SK-N-SH (cell line): ENCODE measurements at regions not wholly inside any gene's neighbourhood (a gene's known extent, or its start where the extent isn't known, plus 50 kb on each side); places are given as distances from the start of the nearest gene placed in this dataset.

Source experiments
- CTCF ChIA-PET: fragments of 300-600, 350-600 bp; formaldehyde crosslinking; extraction: SDS; loops from one replicate; lab custom pipeline; 2021; lab: Yijun Ruan, JAX
- POLR2A ChIA-PET: fragments of 350-600 bp; sonication (Branson Sonifier 250); formaldehyde crosslinking; extraction: SDS; loops from one replicate; lab custom pipeline; 2020; ENCODE audit warnings: antibody characterized with exemption, inconsistent platforms; lab: Yijun Ruan, JAX
- DNase-seq: peaks from one replicate; pipeline ENCODE4 v3.0.0; 2012
- H2AFZ ChIP-seq: fragments of 200-600 bp; sonication (generic); 2 replicates; pipeline ENCODE4 v1.8.1; 2016; ENCODE audit warnings: antibody characterized with exemption, mild to moderate bottlenecking, low read depth
- H3F3A ChIP-seq: fragments of 200-600 bp; sonication (generic); replicated peaks from 2 replicates; pipeline ENCODE3; 2016; ENCODE audit warnings: antibody characterized with exemption, mild to moderate bottlenecking; ENCODE audit not compliant: insufficient read depth
- H3K27ac ChIP-seq, 2 experiments: fragments of 200-500 bp in 1 of 2; fragments of 200-600 bp in 1 of 2; sonication (Bioruptor generic) in 1 of 2; sonication (generic), shearing (Covaris generic) in 1 of 2; 2 replicates each; pipeline versions ENCODE4 v1.5.1 to v1.6.1; 2014 to 2016; ENCODE audit warnings: low read depth in 2 of 2, inconsistent platforms in 1 of 2, low read length in 1 of 2, mild to moderate bottlenecking in 1 of 2, mixed read lengths in 1 of 2
- H3K27me3 ChIP-seq: fragments of 200-600 bp; sonication (generic), shearing (Covaris generic); 2 replicates; pipeline ENCODE4 v1.6.1; 2016; ENCODE audit warnings: mixed run types; ENCODE audit not compliant: insufficient read depth
- H3K36me3 ChIP-seq, 2 experiments: fragments of 200-500 bp in 1 of 2; fragments of 200-600 bp in 1 of 2; sonication (Bioruptor generic) in 1 of 2; sonication (generic) in 1 of 2; replicated peaks in 1 of 2; 2 replicates each; pipeline versions ENCODE3 to v1.5.1; 2014 to 2016; ENCODE audit warnings: low read length in 1 of 2, mild to moderate bottlenecking in 1 of 2; ENCODE audit not compliant: insufficient read depth in 2 of 2, control insufficient read depth in 1 of 2
- H3K4me1 ChIP-seq, 2 experiments: fragments of 200-500 bp in 1 of 2; fragments of 200-600 bp in 1 of 2; sonication (Bioruptor generic) in 1 of 2; sonication (generic), shearing (Covaris generic) in 1 of 2; 2 replicates each; pipeline versions ENCODE4 v1.5.1 to v1.6.1; 2014 to 2016; ENCODE audit warnings: low read depth in 1 of 2, low read length in 1 of 2, mixed run types in 1 of 2; ENCODE audit not compliant: insufficient read depth in 2 of 2, control insufficient read depth in 1 of 2
- H3K4me2 ChIP-seq: fragments of 200-600 bp; sonication (generic), shearing (Covaris generic); 2 replicates; pipeline ENCODE4 v1.6.1; 2017; ENCODE audit warnings: mixed run types
- H3K4me3 ChIP-seq, 2 experiments: fragments of 200-500 bp in 1 of 2; fragments of 200-600 bp in 1 of 2; sonication (Bioruptor generic) in 1 of 2; sonication (generic), shearing (Covaris generic) in 1 of 2; 2 replicates each; pipeline versions ENCODE4 v1.5.1 to v1.8.1; 2014 to 2016; ENCODE audit warnings: low read depth in 2 of 2, inconsistent platforms in 1 of 2, low read length in 1 of 2, mild to moderate bottlenecking in 1 of 2, mixed read lengths in 1 of 2, moderate library complexity in 1 of 2
- H3K79me2 ChIP-seq: fragments of 200-600 bp; sonication (generic); 2 replicates; pipeline ENCODE4 v1.8.1; 2017; ENCODE audit warnings: mild to moderate bottlenecking; ENCODE audit not compliant: insufficient read depth
- H3K9ac ChIP-seq: fragments of 200-600 bp; sonication (generic); 2 replicates; pipeline ENCODE4 v1.6.1; 2017; ENCODE audit warnings: mixed run types
- H3K9me2 ChIP-seq: fragments of 200-600 bp; sonication (generic); 2 replicates; pipeline ENCODE4 v1.6.1; 2017; ENCODE audit warnings: mixed run types
- H3K9me3 ChIP-seq: fragments of 200-600 bp; sonication (generic); 2 replicates; pipeline ENCODE4 v1.6.1; 2017; ENCODE audit warnings: mixed run types, mild to moderate bottlenecking, moderate library complexity
- H4K20me1 ChIP-seq: fragments of 200-600 bp; sonication (generic); 2 replicates; pipeline ENCODE4 v1.6.1; 2017; ENCODE audit warnings: mild to moderate bottlenecking, mixed run types; ENCODE audit not compliant: insufficient read depth
- FOXM1 ChIP-seq: IDR thresholded peaks from 2 replicates; pipeline ENCODE4 v1.4.0; 2012; ENCODE audit warnings: low read depth, mild to moderate bottlenecking
- GABPA ChIP-seq: IDR thresholded peaks from 2 replicates; pipeline ENCODE4 v1.4.0; 2012; ENCODE audit warnings: low read depth, mild to moderate bottlenecking
- GATA2 ChIP-seq: sonication (generic); formaldehyde crosslinking; IDR thresholded peaks from 2 replicates; pipeline ENCODE4 v1.5.0; 2020; ENCODE audit warnings: mild to moderate bottlenecking, missing genetic modification reagents
- MXI1 ChIP-seq: IDR thresholded peaks from 2 replicates; pipeline ENCODE4 v1.6.1; 2012; ENCODE audit warnings: mild to moderate bottlenecking, low read depth, low read length, improper control_type of control experiment
- NFIC ChIP-seq: IDR thresholded peaks from 2 replicates; pipeline ENCODE4 v1.4.0; 2012; ENCODE audit warnings: borderline replicate concordance
- POLR2AphosphoS5 ChIP-seq: IDR thresholded peaks from 2 replicates; pipeline ENCODE4 v1.6.1; 2012; ENCODE audit warnings: low read depth, low read length
- RFX5 ChIP-seq: IDR thresholded peaks from 2 replicates; pipeline ENCODE4 v1.6.1; 2012; ENCODE audit warnings: mild to moderate bottlenecking, improper control_type of control experiment, low read length
- SIN3A ChIP-seq: IDR thresholded peaks from 2 replicates; pipeline ENCODE4 v1.6.1; 2012; ENCODE audit warnings: low read depth, mild to moderate bottlenecking, low read length, moderate library complexity, borderline replicate concordance
- SMC3 ChIP-seq: IDR thresholded peaks from 2 replicates; pipeline ENCODE4 v1.6.1; 2012; ENCODE audit warnings: low read depth, low read length, improper control_type of control experiment
- TAF1 ChIP-seq: IDR thresholded peaks from 2 replicates; pipeline ENCODE4 v1.6.1; 2012; ENCODE audit warnings: low read depth, mild to moderate bottlenecking, low read length, moderate library complexity, borderline replicate concordance
- TCF12 ChIP-seq: IDR thresholded peaks from 2 replicates; pipeline ENCODE4 v1.4.0; 2012
- TEAD4 ChIP-seq: IDR thresholded peaks from 2 replicates; pipeline ENCODE4 v1.4.0; 2012; ENCODE audit warnings: mild to moderate bottlenecking, borderline replicate concordance; ENCODE audit not compliant: insufficient read depth
- YY1 ChIP-seq: IDR thresholded peaks from 2 replicates; pipeline ENCODE4 v1.4.0; 2012; ENCODE audit warnings: low read depth, mild to moderate bottlenecking
- WGBS: methylation state at CpG from one replicate; pipeline ENCODE4 v1.1.6; 2017; ENCODE audit warnings: low lambda C conversion rate; 5-methylcytosine and 5-hydroxymethylcytosine counted together
- TF ChIP-seq, protein P1 (sequence below): fragments of 150-350 bp; IDR thresholded peaks from 2 replicates; pipeline ENCODE4 v1.6.1; 2017; ENCODE audit warnings: antibody characterized with exemption, low read length, low read depth, borderline replicate concordance
- TF ChIP-seq, protein P2 (sequence below): IDR thresholded peaks from 2 replicates; pipeline ENCODE4 v1.4.0; 2012; ENCODE audit warnings: low read depth, borderline replicate concordance
- TF ChIP-seq, protein P3 (sequence below): IDR thresholded peaks from 2 replicates; pipeline ENCODE4 v1.4.0; 2012; ENCODE audit warnings: low read depth, borderline replicate concordance
- TF ChIP-seq, protein P4 (sequence below): IDR thresholded peaks from 2 replicates; pipeline ENCODE4 v1.4.0; 2012; ENCODE audit warnings: low read depth

DNA sequence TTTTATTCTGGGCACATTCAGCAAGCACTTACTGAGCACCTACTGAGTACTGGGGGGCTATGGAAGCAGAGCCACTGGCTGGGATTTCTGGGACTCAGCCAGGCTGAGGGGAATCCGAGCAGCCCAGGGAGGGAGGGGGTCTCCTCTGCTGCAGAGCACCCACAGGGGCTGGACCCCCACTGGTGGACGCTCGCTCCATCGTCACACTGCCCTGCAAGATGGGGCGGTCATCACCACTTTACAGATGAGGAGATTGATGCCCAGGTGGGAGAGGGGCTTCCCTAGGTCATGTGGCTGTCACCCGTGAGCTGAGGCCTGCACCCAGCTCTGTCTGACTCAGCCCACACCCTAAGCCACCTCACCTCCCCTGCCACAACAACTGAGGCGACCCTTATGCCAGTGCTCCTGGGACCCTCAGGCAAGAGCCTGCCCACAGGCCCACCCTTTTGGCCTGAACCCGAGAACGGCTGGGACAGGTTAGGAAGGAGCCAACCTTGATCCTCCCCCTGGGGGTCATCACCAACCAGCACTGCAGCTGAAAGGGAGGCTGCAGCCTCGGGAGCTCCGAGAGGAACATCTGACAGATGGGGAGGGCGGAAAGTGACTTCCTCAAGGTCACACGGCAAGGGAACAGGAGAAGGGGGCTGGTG is 74.4 kb downstream of the SERPINA3 start:
- Histone ChIP-seq H3K36me3 (no peaks in the 10 kb centered on the region), H3F3A (no peaks in the 10 kb centered on the region), H3K4me2 (no peak overlapping the region), H3K27me3 (no peaks in the 10 kb centered on the region), H4K20me1 (no peaks in the 10 kb centered on the region), H3K9me3 (no peaks in the 10 kb centered on the region), H3K4me1 (peaks cover 0 to 6% of the 10 kb centered on the region in 2 experiments; a peak in 1 of 4 replicates), H3K4me3 (no peak overlapping the region), H3K27ac (no peak overlapping the region), H3K9me2 (no peaks in the 10 kb centered on the region), H3K9ac (no peak overlapping the region), H2AFZ (no peak overlapping the region), H3K79me2 (no peaks in the 10 kb centered on the region)
- CTCF ChIA-PET: interaction anchor here (1.0 to 9.4 kb wide), 2 partner anchors 746 to 756 kb away, joined by 3 to 72 read pairs; no protein-coding TSS in a partner anchor
- DNase-seq: peak; percentile 11
- WGBS: 84% methylated on average over 5 of the region's 13 CpGs
- TF ChIP-seq SMC3 (no peak), SIN3A (no peak), YY1 (no peak)
- POLR2A ChIA-PET: no interaction called here

DNA sequence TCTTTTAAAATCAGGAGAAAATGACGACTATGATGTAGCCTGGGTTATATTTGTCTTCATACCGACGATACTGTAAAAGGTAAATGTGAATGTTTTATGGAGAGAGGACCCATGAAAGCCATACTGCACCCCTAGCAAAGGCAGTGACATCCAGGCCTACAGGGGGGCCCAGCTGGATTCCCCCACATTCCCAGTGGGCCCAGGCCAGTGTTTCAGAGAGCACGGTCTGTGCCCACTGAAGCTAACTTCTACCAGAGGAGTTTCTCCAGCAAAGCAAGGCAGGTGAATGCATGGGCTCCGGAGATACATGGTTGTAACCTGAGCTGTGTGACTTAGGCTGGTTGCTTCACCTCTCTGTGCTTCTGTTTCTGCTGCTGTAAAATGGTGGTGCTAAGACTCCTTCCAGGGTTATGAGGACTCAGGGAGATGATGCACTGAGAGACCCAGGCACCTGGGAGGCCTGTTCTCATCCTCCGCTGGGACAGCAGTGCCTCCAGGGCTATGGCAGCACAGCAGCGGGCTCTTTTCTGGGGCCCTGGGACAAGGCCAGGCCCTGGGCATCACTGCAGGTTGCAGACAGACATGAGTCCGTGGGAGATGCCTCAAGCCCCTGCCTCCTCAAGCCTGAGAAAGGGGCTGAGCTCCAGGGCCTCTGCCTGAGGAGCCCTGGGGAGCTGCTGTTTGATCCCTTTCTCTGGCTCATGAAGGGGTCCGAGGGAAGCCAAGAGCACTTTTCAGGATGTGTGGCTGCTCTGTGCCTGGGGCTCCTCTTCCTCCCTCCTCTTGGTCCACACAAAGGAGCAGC is 73.7 kb downstream of the SERPINA3 start:
- Histone ChIP-seq H3K4me3 (no peak overlapping the region), H3F3A (no peaks in the 10 kb centered on the region), H3K27me3 (no peaks in the 10 kb centered on the region), H3K27ac (no peak overlapping the region), H4K20me1 (no peaks in the 10 kb centered on the region), H3K4me2 (no peak overlapping the region), H3K79me2 (no peaks in the 10 kb centered on the region), H3K9me3 (no peaks in the 10 kb centered on the region), H2AFZ (no peak overlapping the region), H3K4me1 (peaks cover 0 to 6% of the 10 kb centered on the region in 2 experiments; a peak in 1 of 4 replicates), H3K36me3 (no peaks in the 10 kb centered on the region), H3K9me2 (no peaks in the 10 kb centered on the region), H3K9ac (no peak overlapping the region)
- WGBS: 84% methylated on average over 6 of the region's 9 CpGs
- DNase-seq: peak; percentile 5
- POLR2A ChIA-PET: no interaction called here
- TF ChIP-seq TCF12: no peak
- TF ChIP-seq GABPA: no peak
- TF ChIP-seq YY1: no peak
- TF ChIP-seq, protein P1, sequence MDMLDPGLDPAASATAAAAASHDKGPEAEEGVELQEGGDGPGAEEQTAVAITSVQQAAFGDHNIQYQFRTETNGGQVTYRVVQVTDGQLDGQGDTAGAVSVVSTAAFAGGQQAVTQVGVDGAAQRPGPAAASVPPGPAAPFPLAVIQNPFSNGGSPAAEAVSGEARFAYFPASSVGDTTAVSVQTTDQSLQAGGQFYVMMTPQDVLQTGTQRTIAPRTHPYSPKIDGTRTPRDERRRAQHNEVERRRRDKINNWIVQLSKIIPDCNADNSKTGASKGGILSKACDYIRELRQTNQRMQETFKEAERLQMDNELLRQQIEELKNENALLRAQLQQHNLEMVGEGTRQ: no peak
- TF ChIP-seq, protein P2, sequence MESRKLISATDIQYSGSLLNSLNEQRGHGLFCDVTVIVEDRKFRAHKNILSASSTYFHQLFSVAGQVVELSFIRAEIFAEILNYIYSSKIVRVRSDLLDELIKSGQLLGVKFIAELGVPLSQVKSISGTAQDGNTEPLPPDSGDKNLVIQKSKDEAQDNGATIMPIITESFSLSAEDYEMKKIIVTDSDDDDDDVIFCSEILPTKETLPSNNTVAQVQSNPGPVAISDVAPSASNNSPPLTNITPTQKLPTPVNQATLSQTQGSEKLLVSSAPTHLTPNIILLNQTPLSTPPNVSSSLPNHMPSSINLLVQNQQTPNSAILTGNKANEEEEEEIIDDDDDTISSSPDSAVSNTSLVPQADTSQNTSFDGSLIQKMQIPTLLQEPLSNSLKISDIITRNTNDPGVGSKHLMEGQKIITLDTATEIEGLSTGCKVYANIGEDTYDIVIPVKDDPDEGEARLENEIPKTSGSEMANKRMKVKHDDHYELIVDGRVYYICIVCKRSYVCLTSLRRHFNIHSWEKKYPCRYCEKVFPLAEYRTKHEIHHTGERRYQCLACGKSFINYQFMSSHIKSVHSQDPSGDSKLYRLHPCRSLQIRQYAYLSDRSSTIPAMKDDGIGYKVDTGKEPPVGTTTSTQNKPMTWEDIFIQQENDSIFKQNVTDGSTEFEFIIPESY: no peak
- no peak for TF ChIP-seq NFIC
- TF ChIP-seq MXI1: no peak
- TF ChIP-seq RFX5: no peak
- no peak for TF ChIP-seq GATA2 (CRISPR knock-in tag)
- TF ChIP-seq, protein P3, sequence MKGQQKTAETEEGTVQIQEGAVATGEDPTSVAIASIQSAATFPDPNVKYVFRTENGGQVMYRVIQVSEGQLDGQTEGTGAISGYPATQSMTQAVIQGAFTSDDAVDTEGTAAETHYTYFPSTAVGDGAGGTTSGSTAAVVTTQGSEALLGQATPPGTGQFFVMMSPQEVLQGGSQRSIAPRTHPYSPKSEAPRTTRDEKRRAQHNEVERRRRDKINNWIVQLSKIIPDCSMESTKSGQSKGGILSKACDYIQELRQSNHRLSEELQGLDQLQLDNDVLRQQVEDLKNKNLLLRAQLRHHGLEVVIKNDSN: no peak
- no peak for TF ChIP-seq TAF1
- no peak for TF ChIP-seq FOXM1
- TF ChIP-seq POLR2AphosphoS5: no peak
- TF ChIP-seq, protein P4, sequence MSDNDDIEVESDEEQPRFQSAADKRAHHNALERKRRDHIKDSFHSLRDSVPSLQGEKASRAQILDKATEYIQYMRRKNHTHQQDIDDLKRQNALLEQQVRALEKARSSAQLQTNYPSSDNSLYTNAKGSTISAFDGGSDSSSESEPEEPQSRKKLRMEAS: no peak
- no peak for TF ChIP-seq TEAD4
- CTCF ChIA-PET: interaction anchor here (1.0 to 9.4 kb wide), 2 partner anchors 747 to 757 kb away, joined by 3 to 72 read pairs; no protein-coding TSS in a partner anchor
